ENCODE measurements at regions not wholly inside any gene's neighbourhood (a gene's known extent, or its start where the extent isn't known, plus 50 kb on each side); places are given as distances from the start of the nearest gene placed in this dataset.

DNA sequence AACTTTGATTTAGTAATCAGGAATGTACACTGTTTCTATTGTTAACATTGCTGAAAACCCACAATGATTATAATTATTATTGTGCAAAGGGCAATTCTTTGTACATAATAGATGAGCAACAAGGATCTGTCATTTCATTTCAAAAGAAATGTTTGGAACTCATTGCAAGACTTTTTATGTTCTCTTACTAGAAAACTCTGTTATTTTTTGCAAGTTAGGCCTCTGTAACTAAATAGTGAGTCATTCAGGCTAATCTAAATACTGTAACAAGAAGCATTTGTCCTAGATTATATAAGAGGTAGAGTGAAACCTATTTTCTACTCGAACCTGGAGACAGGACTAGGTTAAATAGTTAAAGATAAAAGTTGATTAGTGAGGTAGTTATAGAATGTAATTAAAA, 93.2 kb upstream of the FAM47B start:
- TF ChIP-seq EZH2 (IDR thresholded peaks at IDR 0.05; ENCODE audit: insufficient read depth, poor library complexity, severe bottlenecking) (no peak), EZH2phosphoT487 (IDR thresholded peaks at IDR 0.05; ENCODE audit: insufficient read depth, low read depth) (no peak)
